ENCODE measurements at regions not wholly inside any gene's neighbourhood (a gene's known extent, or its start where the extent isn't known, plus 50 kb on each side); places are given as distances from the start of the nearest gene placed in this dataset.
"Not testable (repeated sequence)": the region's sequence is repeated elsewhere in the genome, so short reads cannot be mapped to it uniquely, and the experiment has no call there.

DNA sequence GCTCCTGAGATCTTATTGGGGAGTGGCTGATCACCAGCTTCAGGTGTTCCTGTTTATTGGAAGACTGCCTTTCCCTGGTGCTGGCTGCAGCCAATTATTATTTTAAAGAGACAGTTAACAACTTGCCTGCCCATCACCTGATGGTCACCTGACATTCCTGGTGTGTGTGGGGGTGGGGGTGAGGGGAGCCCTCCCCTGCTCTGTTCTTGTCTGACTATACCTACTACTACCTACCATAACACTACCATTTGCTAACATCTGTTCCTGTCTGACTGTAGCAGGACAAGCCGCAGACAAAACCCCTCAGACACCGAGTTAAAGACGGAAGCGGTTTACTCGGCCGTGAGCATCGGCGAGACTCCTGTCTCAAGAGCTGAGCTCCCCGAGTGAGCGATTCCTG lies 54.9 kb upstream of the NBPF3 start:
- DNase-seq, result no peak

DNA sequence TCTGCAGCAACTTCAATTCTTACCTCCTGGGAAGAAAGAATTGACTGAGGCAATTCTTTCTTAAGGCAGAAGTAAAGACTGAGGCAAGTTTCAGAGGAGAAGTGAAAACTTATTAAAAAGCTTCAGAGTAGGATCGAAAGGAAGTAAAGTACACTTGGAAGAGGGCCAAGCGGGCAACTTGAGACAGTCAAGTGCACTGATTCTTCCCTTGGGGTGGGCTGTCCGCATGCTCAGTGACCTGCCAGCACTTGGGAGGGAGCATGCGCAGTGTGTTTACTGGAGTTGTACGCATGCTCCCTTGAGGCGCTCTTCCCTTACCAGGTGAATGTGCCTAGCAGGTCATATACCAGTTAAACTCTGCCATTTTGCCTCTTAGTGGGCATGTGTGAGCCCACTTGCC lies 55.3 kb upstream of the NBPF3 start:
- DNase-seq, result no peak

DNA sequence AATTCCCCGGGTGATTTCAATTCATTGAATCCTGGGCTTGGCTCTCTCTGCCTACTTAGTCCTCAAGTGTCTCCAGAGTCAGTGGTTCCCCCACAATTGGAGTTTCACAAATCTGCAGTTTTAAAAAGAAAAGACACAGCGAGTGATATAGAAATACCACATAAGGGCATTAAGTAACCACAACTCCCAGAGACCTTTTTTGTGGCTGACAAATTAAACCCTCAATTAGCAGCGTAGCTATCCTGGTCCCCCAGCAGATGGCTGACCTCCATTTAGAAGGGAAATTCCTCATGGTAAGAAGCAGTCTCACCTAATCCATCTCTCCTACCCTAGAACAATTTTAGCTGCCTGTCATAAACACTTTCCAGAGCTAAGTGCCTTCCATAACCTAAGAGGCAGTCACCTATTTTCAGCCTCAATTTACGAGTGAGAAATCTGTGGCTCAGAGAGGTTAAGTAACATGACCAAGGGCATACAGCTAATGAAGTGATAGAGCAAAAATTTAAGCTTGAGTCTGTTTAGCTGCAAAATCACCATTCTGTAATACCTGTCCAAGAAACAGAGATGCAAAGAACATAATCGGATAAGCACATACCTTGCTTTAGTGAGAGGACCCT lies 56.0 kb upstream of the NBPF3 start:
- DNase-seq, result no peak

DNA sequence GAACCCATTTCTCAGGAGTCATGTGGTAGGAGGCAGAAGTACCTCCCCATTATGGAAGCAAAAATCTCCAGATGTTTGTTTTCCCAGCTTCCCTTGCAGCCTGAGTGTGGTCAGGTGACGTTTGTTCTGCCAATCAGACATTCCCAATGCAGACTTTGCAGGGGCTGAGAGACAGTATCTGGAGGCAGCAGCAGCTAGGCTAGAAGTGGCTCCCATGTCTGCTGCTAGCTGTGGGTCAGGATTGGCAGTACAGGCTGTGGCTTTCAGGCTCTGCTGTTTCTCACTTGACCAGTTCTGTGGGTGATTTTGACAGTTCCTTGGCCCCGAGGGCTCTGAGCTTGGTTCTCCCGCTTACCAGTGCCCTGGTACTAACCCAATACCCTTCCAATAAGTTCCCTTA lies 58.6 kb upstream of the NBPF3 start:
- no peak for DNase-seq

- DNase-seq, result not testable (repeated sequence)
Observed at GRCh38 chr1:21380147-21380546, 59.8 kb upstream of the NBPF3 start.

GRCh38 chr1:21379571-21379970 lies 60.4 kb upstream of the NBPF3 start:
- no peak for DNase-seq

- DNase-seq, result no peak
Observed at GRCh38 chr1:21378705-21379494, 61.0 kb upstream of the NBPF3 start.

DNA sequence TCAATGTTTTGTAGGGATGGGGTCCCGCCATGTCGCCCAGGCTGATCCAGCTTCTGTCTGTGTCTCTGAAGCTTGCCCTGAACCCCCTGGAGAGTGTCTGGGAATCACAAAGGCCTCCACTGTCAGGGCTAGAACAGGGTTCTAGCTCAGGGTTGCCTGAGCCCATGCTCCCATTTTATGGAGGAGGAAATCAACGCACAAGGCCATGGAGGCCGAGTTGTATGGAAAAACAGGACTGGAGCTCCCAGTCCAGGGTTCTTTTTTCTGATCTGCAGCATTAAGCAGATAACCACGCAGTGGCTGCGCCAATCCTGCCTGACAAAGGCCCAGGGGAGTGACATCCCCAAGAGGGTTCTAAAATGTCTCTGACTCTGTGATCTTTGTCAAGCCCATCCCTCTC lies 67.6 kb upstream of the NBPF3 start:
- no peak for DNase-seq

DNA sequence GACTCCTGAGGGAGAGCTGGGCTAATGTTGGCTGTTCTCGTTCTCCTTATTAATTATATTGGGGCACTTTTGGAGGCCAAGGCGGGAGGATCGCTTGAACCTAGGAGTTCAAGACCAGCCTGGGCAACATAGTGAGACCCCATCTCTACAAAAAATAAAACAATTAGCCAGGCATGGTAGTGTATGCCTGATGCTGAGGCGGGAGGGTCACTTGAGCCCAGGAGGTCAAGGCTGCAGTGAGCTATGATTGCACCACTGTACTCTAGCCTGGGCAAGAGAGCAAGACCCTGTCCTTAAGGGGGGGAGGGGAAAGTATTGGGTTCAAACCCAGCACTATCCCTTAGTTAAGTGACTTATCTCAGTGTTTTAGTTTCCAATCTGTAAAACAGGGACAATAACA lies 70.0 kb upstream of the NBPF3 start:
- DNase-seq, result no peak

DNA sequence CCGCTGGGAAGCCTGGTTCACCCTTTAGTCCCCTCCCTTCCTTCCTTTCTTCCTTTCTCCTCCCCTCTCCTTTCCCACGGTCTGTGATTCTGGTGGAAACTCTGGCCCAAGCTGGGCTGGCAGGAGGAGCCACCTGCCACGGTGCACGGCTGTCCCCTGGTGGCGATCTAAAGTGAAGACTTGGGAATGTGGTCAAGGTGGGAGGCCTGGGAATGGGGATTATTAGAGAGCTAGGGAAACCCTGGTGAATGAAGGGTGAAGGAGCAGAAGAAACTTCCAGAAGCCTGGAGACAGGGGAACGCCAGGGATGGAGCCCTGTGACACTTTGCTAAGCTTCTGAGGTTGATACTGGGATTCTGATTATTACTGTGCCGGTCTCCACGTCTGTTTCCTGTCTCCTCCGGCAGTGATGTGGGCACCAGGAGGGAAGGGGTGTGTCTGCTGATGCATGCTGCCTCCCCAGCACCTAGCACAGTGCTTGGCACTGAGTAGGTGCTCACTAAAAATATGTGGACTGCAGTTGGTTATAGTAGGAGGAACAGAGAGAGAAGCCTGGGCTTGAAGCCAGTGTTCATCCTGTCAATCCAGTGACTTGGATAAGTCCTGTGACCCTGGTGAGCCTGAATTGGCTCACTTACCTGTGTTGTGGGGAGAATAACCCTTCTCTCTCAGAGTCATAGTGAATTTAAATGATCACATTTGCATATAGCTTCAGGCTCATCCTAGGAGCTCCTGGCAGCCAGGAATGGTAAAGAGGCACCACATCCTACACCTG lies 71.2 kb upstream of the NBPF3 start:
- peak; percentile 59 to 79 for DNase-seq

- not testable (repeated sequence) for DNase-seq
Observed at GRCh38 chr1:21367973-21368514, 71.9 kb upstream of the NBPF3 start.

DNA sequence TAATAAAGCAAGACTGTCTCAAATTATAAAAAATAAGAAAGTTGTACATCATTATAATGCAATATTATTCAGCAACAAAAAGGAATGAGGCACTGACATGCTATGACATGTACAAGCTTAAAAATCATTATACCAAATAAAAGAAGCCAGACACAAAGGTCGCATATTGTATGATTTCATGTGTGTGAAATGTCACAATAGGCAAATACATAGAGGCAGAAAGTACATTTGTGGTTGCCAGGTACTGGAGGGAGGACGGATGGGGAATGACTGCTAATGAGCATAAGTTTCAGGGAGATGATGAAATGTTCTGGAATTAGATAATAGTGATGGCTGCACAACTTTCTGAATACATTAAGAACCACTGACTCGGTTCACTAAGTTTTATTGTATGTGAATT lies 73.6 kb upstream of the NBPF3 start:
- DNase-seq, result no peak

DNA sequence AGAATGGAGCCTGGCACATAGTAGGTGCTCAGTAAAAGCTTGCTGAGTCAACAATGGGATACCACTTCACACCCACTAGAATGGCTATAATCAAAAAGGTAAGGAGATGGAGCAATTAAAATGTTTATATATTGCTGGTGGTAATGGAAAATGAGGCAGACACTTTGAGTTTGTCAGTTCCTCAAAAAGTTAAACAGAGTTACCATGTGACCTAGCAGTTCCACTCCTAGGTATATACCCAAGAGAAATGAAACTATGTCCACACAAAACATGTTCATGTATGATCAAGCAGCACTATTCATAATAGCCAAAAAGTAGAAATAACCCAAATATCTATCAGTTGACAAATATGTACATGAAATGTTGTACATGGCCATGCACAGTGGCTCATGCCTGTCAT lies 74.8 kb upstream of the ECE1 start:
- no peak for DNase-seq

DNA sequence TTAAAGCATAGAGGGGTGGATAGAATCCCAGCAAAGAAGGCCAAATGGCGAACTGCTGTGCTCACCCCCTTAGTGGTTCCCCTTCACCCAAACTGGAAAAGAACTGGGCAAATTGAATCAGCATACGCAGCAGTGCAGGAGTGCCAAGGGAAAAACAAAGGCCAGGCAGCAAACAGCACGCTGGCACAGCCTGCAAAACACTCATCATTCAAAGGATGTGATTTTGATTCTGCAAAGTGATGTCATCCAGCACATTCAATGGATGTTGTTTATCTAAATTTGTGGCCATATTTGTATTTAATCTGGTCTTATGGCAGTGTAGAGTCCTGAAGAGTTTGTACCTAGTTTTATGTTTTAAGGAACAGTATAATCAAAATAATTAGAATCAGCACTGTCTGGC lies 71.8 kb upstream of the ECE1 start:
- no peak for DNase-seq

DNA sequence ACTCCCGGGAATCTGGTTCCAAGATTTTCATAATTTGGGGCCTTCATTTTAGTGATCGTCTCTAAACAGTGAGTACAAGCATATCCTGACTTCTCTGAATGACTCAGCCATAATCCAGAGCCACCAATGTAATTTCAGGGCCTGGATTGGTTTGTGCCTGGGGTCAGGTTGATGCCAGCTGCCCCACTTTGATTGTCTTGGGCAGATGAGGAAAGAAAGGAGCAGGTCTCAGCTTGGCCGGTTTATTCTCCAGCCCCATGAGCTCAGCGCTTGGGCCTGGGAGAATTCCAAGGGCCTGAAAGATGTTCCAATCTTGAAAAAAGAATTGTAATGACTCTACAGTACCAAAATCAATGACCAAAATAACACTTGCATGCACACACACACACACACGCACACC lies 71.2 kb upstream of the ECE1 start:
- DNase-seq, result no peak

GRCh38 chr1:21357161-21357560 lies 66.9 kb upstream of the ECE1 start:
- no peak for DNase-seq

DNA sequence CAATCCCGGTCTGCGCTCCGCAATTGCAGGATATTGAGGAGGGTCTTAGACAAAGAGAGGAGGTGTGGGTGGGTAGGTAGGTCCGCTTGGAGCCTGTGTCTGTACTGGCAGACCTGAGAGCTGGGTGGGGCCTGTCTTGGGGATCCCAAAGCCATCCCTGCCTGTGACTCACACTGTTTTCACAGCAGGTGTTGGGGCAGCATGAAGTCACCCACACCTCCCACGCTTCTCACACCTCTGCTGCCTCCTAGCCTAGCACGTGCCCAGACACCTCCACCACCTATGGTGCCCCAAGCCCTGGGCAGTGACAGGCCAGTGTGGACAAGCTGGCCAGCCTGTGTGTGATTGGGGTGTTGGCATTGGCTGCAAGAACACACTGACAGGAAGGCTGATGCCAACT lies 65.7 kb upstream of the ECE1 start:
- no peak for DNase-seq

- DNase-seq, result no peak
Observed at GRCh38 chr1:21352586-21352985, 62.3 kb upstream of the ECE1 start.

DNA sequence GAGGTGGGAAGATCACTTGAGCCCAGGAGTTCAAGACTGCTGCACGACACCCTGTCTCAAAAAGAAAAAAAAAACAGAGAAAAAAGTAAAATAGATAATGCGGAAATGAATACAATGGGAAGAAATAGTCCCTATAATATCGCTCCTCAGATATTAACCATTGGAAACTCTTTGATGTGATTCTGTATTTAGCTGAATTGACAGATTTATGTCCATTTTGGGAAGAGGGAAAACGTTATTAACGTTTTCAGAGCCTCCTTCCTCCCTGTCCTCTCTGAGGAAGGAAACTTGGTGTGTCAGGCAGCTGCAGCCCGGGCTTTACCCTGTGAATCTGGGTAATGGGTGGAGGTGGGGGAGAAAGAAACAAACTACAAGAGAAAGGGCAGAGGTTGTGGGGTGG lies 61.6 kb upstream of the ECE1 start:
- DNase-seq, result no peak

DNA sequence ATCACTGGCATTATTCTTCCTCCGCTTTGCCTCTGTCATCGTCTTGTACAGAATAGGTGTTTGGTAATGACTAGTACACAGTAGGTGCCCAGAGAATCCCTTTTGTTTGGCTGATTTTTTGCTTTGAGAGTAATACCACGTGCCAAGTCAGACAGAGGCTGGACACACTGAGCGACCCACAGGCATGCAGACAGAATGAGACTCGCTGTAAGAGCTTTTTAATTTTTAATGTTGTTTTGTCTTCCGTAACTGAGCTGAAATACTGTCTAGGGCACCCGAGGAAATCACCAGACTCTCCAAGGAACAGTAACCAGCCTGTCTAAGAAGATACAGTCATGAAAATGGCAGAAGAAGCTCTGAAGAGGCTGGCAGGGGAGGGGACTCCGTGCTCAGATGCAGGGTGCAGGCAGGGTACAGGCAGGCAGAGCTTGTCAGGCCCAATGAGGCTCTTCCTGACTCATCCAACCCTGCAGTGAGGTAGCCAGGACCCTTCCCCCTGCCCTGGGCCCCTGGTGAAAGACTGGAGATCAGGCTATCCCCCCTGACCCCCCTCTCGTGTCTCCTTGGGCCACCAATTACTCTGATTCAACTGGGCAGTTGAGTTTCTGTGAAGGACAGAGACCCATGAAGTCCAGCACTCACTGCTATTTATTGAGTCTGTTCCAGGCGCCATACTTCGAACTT lies 60.1 kb upstream of the ECE1 start:
- no peak for DNase-seq

GRCh38 chr1:21349693-21350092 lies 59.4 kb upstream of the ECE1 start:
- no peak for DNase-seq

DNA sequence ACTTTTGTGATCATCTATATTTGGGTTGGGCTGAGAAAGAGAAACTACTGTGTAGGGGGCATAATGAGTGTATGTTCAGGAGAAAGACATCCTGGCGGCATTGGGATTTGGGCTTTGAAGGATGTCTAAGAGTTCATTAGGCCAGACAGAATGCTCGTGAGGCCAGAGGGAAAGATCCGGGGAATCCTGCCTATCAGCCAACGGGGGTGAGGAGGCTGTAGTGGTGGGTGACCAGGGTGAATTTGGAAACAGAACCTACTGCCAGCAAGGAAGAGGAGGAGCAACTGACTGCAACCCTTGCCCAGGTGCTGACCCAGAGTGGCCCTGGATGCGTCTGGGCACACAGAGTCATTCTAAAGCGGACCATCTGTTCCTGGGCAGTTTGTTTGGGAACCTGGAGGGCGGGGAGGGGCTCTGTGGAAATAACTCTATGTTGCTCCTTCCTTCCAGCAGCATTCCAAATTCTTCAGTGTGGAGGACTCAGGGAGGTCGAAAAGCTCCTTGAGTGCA lies 56.9 kb upstream of the ECE1 start:
- no peak for DNase-seq
